T47D (cell line): ENCODE measurements at regions not wholly inside any gene's neighbourhood (a gene's known extent, or its start where the extent isn't known, plus 50 kb on each side); places are given as distances from the start of the nearest gene placed in this dataset.

Experiments used
- DNase-seq, 2 experiments: peaks; one replicate each; pipeline versions ENCODE4 v3.0.0 to v3.0.0-alpha.2; 2011 to 2012; ENCODE audit warnings: low read depth in 1 of 2, low spot score in 1 of 2
- JUND ChIP-seq: IDR thresholded peaks from 2 replicates; pipeline ENCODE4 v1.6.1; 2012; ENCODE audit warnings: low read depth
- in situ Hi-C: cut with HindIII; loops from 2 replicates; pipeline ENCODE4 v1.10.0; 2016; ENCODE audit warnings: low sequenced_read_pairs, low pct_unique_long_range_greater_than_20kb

DNA sequence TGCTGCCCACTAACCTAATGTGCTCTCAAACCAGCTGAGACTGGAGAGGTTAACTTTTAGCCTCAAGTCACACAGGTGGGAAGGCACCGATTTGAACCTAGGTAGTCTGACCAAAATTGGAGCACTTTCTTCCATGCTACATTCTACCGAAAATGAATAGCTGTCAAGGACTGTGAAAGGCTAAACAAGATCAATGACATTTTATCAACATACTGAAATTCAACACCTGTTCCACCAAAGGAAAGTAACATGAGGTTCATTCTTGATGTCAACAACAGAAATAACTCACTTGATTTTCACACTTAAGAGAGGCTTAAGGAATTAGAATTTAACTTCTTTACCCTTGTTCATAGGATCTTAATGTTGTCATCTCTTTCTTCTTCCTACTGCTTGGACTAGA lies 284.4 kb upstream of the MON1B start:
- in situ Hi-C loops, result no loop called here
- no peak for DNase-seq
- TF ChIP-seq JUND, result no peak

- in situ Hi-C loops, result no loop called here
- DNase-seq, result no peak
- no peak for TF ChIP-seq JUND
Measured at GRCh38 chr16:76910931-76911330, 280.1 kb upstream of the MON1B start.

DNA sequence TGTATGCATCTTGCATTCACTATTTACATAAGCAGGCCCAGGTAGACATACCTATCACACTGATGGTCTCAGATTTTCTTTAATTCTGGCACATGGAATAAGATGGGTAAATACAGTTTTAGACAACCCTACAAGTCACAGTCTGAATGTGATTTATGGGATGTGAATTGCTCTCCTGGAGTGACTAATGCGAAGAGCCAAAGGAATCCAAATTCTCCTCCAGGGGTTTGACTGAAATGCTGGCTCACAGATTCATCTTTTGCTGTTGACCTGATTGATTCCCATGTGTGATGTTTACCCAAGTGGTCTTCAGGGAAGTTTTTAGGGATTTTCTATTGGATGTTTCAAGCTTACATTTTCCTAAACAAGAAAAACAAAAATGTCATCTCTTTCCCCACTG lies 277.9 kb upstream of the MON1B start:
- no peak for DNase-seq
- in situ Hi-C loops, result no loop called here
- no peak for TF ChIP-seq JUND

- in situ Hi-C loops, result no loop called here
- no peak for TF ChIP-seq JUND
- DNase-seq, result no peak
Measured at GRCh38 chr16:76926042-76926441, 264.9 kb upstream of the MON1B start.

GRCh38 chr16:76926595-76926994 lies 264.4 kb upstream of the MON1B start:
- no peak for DNase-seq
- in situ Hi-C loops, result no loop called here
- TF ChIP-seq JUND, result no peak

- in situ Hi-C loops, result no loop called here
Measured at GRCh38 chr16:76931186-76931585, 259.8 kb upstream of the MON1B start.

DNA sequence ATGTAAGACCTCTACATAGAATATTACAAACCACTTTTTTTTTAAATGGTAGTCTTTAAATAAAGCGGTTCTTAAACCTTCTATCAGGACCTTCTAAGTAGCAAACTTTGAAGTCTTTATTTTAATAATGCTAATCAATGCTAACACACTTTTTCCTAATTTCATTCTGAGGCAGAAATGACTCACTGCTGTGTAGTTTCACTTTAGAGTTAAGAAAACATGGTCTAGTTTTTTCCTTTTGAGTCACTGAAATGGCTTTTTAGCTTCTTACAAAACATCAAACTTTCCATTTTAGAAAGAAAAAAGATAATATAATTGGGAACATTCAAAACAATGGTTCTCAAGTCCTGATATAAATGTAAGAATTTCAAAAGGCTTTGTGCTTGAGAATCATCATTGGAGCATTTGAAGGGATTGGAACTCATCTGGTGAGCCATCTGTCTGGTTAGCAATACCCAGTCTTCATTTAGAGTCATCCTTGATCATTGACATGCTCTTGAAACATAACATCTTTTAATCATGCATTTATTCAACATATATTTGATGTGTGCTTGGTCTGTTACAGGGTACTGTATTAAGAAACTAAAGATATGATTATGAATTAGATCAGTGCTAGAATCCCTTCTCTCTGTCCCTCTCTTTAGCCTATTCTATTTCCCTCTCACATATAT lies 258.3 kb upstream of the MON1B start:
- DNase-seq, result no peak
- in situ Hi-C loops, result no loop called here
- no peak for TF ChIP-seq JUND

More at GRCh38 chr16:76931186-76931585, 259.8 kb upstream of the MON1B start:
- no peak for DNase-seq
- no peak for TF ChIP-seq JUND

DNA sequence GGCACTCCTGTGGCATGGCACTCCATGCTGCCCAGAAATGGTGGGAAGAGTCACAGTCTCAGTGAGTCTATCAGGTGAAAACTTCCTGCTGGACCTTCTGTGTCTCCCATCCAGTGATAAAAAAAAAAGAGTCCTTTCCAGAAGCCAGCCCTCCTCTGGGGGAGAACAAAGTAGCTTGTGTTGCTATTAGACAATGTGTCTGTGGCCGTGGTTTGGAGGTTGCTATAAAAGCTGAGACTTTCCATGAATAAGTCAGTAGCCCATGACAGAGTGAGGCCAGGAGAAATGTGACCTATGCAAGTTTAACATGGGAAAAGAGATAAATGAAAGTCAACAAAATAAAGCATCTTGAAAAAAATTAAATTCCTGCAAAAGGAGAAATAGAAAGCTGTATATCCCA lies 250.7 kb upstream of the MON1B start:
- TF ChIP-seq JUND, result no peak
- in situ Hi-C loops, result no loop called here
- no peak for DNase-seq

DNA sequence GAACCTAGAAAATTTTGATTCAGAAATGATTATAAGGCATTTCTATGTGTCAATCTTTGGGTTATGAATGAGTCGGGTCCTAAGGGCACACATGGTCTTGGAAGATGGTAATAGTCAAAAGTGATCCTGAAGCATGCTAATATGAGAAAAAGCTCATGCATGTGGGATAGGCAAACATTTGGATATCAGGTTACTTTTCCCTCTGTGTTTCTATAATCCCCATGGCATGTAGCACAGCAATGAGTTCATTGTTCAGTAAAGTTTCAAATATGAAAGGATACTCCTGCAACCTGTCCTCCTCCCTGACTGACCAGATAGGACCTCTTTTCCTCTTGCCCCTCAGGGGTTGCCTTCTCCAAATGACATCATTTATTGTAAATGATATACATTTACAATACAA lies 249.9 kb upstream of the MON1B start:
- in situ Hi-C loops, result no loop called here
- no peak for DNase-seq
- no peak for TF ChIP-seq JUND

DNA sequence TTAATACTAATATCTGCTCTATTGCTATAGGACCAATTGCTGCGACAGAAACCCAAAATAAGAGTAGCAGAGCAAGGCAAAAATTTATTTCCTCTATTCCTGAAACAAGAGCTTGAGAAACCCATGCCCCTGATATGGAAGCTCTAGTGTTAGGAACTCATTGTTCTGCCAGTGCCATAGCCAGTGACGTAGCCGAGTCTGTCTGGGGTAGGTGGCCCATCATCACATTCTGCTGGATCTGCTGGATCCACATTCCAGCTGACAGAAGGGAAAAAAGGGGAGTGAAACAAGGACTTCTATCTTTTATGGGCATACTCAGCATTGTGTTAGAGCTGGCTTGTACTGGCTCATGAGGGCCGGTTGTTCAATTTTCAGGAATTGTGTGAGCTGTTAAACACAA lies 248.9 kb upstream of the MON1B start:
- in situ Hi-C loops, result no loop called here
- no peak for DNase-seq
- no peak for TF ChIP-seq JUND

DNA sequence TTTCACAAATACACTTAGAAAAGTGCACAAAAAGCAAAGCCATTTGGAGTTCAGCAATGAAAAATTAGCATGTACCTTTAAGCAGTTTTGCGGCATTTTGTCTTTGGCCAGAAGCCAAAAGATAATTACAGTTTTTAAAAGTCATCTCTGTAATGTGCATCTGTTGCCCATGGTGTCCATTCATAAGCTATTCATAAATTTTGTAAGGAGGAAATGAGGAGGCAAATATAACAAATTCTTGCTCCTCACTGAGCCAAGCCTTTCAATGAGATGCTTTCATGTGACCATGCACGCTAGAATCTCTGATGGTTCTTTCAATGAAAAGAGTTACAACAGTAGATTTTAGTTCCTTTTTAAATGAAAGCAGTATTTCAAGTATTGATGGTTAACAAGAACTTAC lies 247.1 kb upstream of the MON1B start:
- DNase-seq, result no peak
- no peak for TF ChIP-seq JUND
- in situ Hi-C loops, result no loop called here

DNA sequence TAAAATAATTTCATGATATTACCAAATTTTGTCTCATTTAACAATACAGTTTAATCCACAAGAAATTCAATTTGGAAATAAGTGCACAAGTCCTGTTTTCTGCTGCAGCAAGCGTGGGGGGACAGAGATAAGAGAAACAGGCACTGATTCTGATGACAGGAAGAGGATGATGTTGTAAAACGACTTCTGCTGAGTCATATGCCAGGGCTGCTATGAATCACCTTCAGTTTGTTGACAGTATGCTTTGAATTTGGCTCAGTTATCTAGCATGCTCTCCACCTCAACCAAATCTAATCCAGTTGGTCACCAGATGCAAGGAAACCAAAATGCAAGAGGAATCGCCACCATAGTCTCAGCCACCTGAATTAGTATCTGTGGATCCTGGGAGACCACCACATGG lies 244.1 kb upstream of the MON1B start:
- TF ChIP-seq JUND, result no peak
- DNase-seq, result no peak
- in situ Hi-C loops, result no loop called here

- in situ Hi-C loops, result no loop called here
- no peak for TF ChIP-seq JUND
- no peak for DNase-seq
Measured at GRCh38 chr16:76947749-76948148, 243.2 kb upstream of the MON1B start.

- no peak for TF ChIP-seq JUND
- DNase-seq, result peak in 1 of 2 experiments; percentile 5
- in situ Hi-C loops, result no loop called here
Measured at GRCh38 chr16:76955629-76956028, 235.4 kb upstream of the MON1B start.
